Endothelial cell of umbilical vein (primary cell): ENCODE measurements at regions not wholly inside any gene's neighbourhood (a gene's known extent, or its start where the extent isn't known, plus 50 kb on each side); places are given as distances from the start of the nearest gene placed in this dataset.

Experiments used
- BruUV-seq: library from RNA; stranded (reverse); fragments of 400-500 nt; replicated peaks from 2 replicates; lab custom pipeline; 2021; lab: Mats Ljungman, UMichigan
- CTCF ChIA-PET: fragments of 300-600, 350-600 bp; sonication (Branson Sonifier 250); formaldehyde crosslinking; loops from one replicate; lab custom pipeline; 2021; ENCODE audit warnings: antibody characterized with exemption, inconsistent platforms; lab: Charles Lee
- POLR2A ChIA-PET: fragments of 300-600, 350-600 bp; sonication (Branson Sonifier 250); formaldehyde crosslinking; loops from one replicate; lab custom pipeline; 2021; ENCODE audit warnings: antibody characterized with exemption, inconsistent platforms; lab: Charles Lee
- DNase-seq: peaks from one replicate; pipeline ENCODE4 v3.0.0-alpha.2; 2011; ENCODE audit warnings: low read depth, low spot score
- FAIRE-seq: peaks from 2 replicates; lab custom pipeline; 2011; peaks lifted over from hg19 to GRCh38; lab: Jason Lieb, UNC
- H2AFZ ChIP-seq: 2 replicates; pipeline ENCODE4 v1.6.0; 2012; ENCODE audit warnings: low read depth, low read length, control low read depth, inconsistent platforms
- H3K27ac ChIP-seq: 2 replicates; pipeline ENCODE4 v1.5.1; 2011; ENCODE audit warnings: low read depth, mild to moderate bottlenecking, control low read depth, low read length, moderate library complexity; ENCODE audit not compliant: insufficient read depth
- H3K27me3 ChIP-seq, 2 experiments: 2 replicates each; pipeline versions ENCODE4 v1.6.0 to v1.6.1; 2011; ENCODE audit warnings: low read length in 2 of 2, mixed read lengths in 1 of 2; ENCODE audit not compliant: control insufficient read depth in 2 of 2, insufficient read depth in 2 of 2
- H3K36me3 ChIP-seq, 2 experiments: 2 replicates in 1 of 2; 3 replicates in 1 of 2; pipeline ENCODE4 v1.5.1; 2011; ENCODE audit warnings: low read length in 2 of 2, mild to moderate bottlenecking in 1 of 2, moderate library complexity in 1 of 2; ENCODE audit not compliant: control insufficient read depth in 2 of 2, insufficient read depth in 2 of 2; ENCODE audit errors: extremely low read depth in 1 of 2
- H3K4me1 ChIP-seq: 3 replicates; pipeline ENCODE4 v1.5.1; 2011; ENCODE audit warnings: mild to moderate bottlenecking, low read length; ENCODE audit not compliant: control insufficient read depth, insufficient read depth; ENCODE audit errors: extremely low read depth
- H3K4me2 ChIP-seq: 2 replicates; pipeline ENCODE4 v1.6.1; 2011; ENCODE audit warnings: low read length, control low read depth, mixed read lengths; ENCODE audit not compliant: insufficient read depth
- H3K4me3 ChIP-seq, 3 experiments: fragments of 200-600 bp in 1 of 3; sonication (generic), shearing (Covaris generic) in 1 of 3; replicated peaks in 1 of 3; 2 replicates each; pipeline ENCODE4 v1.5.1; 2011 to 2016; ENCODE audit warnings: control low read depth in 3 of 3, low read length in 3 of 3, mild to moderate bottlenecking in 2 of 3, inconsistent platforms in 1 of 3, low read depth in 1 of 3, moderate library complexity in 1 of 3; ENCODE audit not compliant: insufficient read depth in 1 of 3
- H3K79me2 ChIP-seq: 2 replicates; pipeline ENCODE4 v1.6.0; 2012; ENCODE audit warnings: low read length, inconsistent platforms; ENCODE audit not compliant: control insufficient read depth, insufficient read depth
- H3K9ac ChIP-seq: replicated peaks from 2 replicates; pipeline ENCODE3; 2011; ENCODE audit warnings: low read length, control low read depth; ENCODE audit not compliant: insufficient read depth; ENCODE audit errors: extremely low read depth
- H3K9me1 ChIP-seq: replicated peaks from 3 replicates; pipeline ENCODE4 v1.6.0; 2011; ENCODE audit warnings: mild to moderate bottlenecking, low read length; ENCODE audit not compliant: control insufficient read depth, insufficient read depth; ENCODE audit errors: extremely low read depth
- H3K9me3 ChIP-seq: replicated peaks from 2 replicates; pipeline ENCODE4 v1.5.1; 2012; ENCODE audit warnings: low read length, inconsistent platforms; ENCODE audit not compliant: control insufficient read depth, insufficient read depth
- H4K20me1 ChIP-seq: replicated peaks from 2 replicates; pipeline ENCODE3; 2011; ENCODE audit warnings: mild to moderate bottlenecking, low read length; ENCODE audit not compliant: control insufficient read depth, insufficient read depth; ENCODE audit errors: extremely low read depth
- EZH2 ChIP-seq: IDR thresholded peaks from 2 replicates; pipeline ENCODE4 v1.6.1; 2012; ENCODE audit warnings: borderline replicate concordance, low read depth, mild to moderate bottlenecking, moderate library complexity, low read length, inconsistent platforms; ENCODE audit not compliant: severe bottlenecking
- FOS ChIP-seq: IDR thresholded peaks from 2 replicates; pipeline ENCODE4 v1.6.1; 2011; ENCODE audit warnings: mild to moderate bottlenecking, low read length, moderate library complexity, borderline replicate concordance; ENCODE audit not compliant: insufficient read depth
- GATA2 ChIP-seq: IDR thresholded peaks from 2 replicates; pipeline ENCODE4 v1.7.0; 2011; ENCODE audit warnings: low read depth, mild to moderate bottlenecking, moderate library complexity, mixed read lengths, low read length; ENCODE audit not compliant: insufficient read length, insufficient read depth
- JUN ChIP-seq: IDR thresholded peaks from 2 replicates; pipeline ENCODE4 v1.6.1; 2011; ENCODE audit warnings: borderline replicate concordance, low read depth; ENCODE audit not compliant: insufficient read length, insufficient read depth
- MAX ChIP-seq: IDR thresholded peaks from 2 replicates; pipeline ENCODE4 v1.6.1; 2011; ENCODE audit not compliant: insufficient read depth, insufficient read length
- MYC ChIP-seq: IDR thresholded peaks from one replicate; pipeline ENCODE4 v1.6.1; 2011; ENCODE audit warnings: mild to moderate bottlenecking, low read depth, low read length
- POLR2A ChIP-seq: IDR thresholded peaks from 2 replicates; pipeline ENCODE4 v1.6.1; 2012; ENCODE audit warnings: low read depth, mild to moderate bottlenecking, control low read depth, low read length
- POLR2AphosphoS5 ChIP-seq: IDR thresholded peaks from 2 replicates; pipeline ENCODE4 v1.6.1; 2012; ENCODE audit warnings: low read depth, mild to moderate bottlenecking, control low read depth, low read length, moderate library complexity; ENCODE audit not compliant: insufficient read depth
- dilution Hi-C: fragments of 300-500 bp; cut with MboI; formaldehyde crosslinking; loops from one replicate; pipeline ENCODE4 v1.15.0; 2019; ENCODE audit warnings: low sequenced_read_pairs; ENCODE audit not compliant: extremely low pct_ligation_motif_present
- intact Hi-C: fragments of 100-400 bp; cut with micrococcal nuclease; formaldehyde crosslinking; loops from one replicate; pipeline ENCODE4 v1.10.0; 2022
- TF ChIP-seq, protein P1 (sequence below), 2 donors: IDR thresholded peaks; 1 replicate in 1 of 2; 2 replicates in 1 of 2; pipeline ENCODE4 v1.5.1; 2011; ENCODE audit warnings: low read length in 2 of 2, mild to moderate bottlenecking in 2 of 2, moderate library complexity in 2 of 2, control low read depth in 1 of 2, inconsistent platforms in 1 of 2, low read depth in 1 of 2; ENCODE audit not compliant: insufficient read depth in 1 of 2; ENCODE audit errors: extremely low read depth in 1 of 2

GRCh38 chr13:50757008-50757407 is 86.5 kb downstream of the DLEU7 start:
- intact Hi-C loops = no loop called here
- Histone ChIP-seq H3K9me3 (no peaks in the 10 kb centered on the region), H3K27ac (no peak overlapping the region), H2AFZ (no peak overlapping the region), H3K9ac (no peak overlapping the region), H3K27me3 (peaks cover 0 to 8% of the 10 kb centered on the region in 2 experiments), H3K4me3 (no peak overlapping the region), H3K79me2 (no peaks in the 10 kb centered on the region), H3K4me2 (no peak overlapping the region), H3K36me3 (no peaks in the 10 kb centered on the region), H3K4me1 (no peaks in the 10 kb centered on the region), H3K9me1 (no peaks in the 10 kb centered on the region), H4K20me1 (no peaks in the 10 kb centered on the region)
- no peak for TF ChIP-seq EZH2
- TF ChIP-seq FOS = no peak
- TF ChIP-seq MYC = no peak
- no peak for TF ChIP-seq POLR2AphosphoS5
- TF ChIP-seq, protein P1, sequence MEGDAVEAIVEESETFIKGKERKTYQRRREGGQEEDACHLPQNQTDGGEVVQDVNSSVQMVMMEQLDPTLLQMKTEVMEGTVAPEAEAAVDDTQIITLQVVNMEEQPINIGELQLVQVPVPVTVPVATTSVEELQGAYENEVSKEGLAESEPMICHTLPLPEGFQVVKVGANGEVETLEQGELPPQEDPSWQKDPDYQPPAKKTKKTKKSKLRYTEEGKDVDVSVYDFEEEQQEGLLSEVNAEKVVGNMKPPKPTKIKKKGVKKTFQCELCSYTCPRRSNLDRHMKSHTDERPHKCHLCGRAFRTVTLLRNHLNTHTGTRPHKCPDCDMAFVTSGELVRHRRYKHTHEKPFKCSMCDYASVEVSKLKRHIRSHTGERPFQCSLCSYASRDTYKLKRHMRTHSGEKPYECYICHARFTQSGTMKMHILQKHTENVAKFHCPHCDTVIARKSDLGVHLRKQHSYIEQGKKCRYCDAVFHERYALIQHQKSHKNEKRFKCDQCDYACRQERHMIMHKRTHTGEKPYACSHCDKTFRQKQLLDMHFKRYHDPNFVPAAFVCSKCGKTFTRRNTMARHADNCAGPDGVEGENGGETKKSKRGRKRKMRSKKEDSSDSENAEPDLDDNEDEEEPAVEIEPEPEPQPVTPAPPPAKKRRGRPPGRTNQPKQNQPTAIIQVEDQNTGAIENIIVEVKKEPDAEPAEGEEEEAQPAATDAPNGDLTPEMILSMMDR (IDR thresholded peaks at IDR 0.05; ENCODE audit: extremely low read depth in 1 of 2, insufficient read depth in 1 of 2, low read depth in 1 of 2, low read length in 2 of 2) = no peak
- TF ChIP-seq POLR2A = no peak
- no peak for TF ChIP-seq MAX
- no peak for TF ChIP-seq GATA2
- TF ChIP-seq JUN = no peak
- CTCF ChIA-PET = interaction anchor here (1.1 to 1.3 kb wide), 2 partner anchors 10 to 59 kb away, joined by 3 to 4 read pairs; no protein-coding TSS in a partner anchor
- BruUV-seq = no TSS peak
- DNase-seq (no peak), FAIRE-seq (no peak)
- dilution Hi-C loops = no loop called here
- POLR2A ChIA-PET = no interaction called here
